ENCODE measurements at regions not wholly inside any gene's neighbourhood (a gene's known extent, or its start where the extent isn't known, plus 50 kb on each side); places are given as distances from the start of the nearest gene placed in this dataset.
A peak's percentile ranks its signal among the peaks of the same experiment; 100 is the strongest.

DNA sequence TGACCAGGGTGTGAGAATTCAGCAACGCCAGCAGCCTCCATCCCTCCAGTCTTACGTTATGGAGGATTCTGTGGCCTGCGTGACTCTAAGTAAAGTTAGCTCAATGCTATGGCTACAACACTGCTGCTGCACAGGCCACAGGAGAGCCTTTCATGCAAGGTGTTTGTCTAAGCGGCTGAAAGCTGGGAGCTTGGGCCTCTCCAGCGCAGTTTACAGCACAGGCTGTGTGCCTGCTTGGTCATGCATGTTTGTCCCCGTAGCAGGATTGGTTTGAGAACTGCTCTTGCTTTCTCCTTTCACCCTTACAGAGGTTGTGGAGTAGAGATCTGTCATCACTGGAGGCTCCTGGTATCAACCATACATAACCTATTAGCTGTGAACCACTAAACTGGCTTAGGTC lies 113.1 kb upstream of the TMCC3 start:
- Histone ChIP-seq H3K4me3 (ENCODE audit: low read length) (no peak overlapping the region), H3K4me1 (ENCODE audit: control insufficient read depth, insufficient read depth, low read length) (peaks cover 5% of the 10 kb centered on the region), H3K36me3 (ENCODE audit: control insufficient read depth, insufficient read depth, low read length) (no peaks in the 10 kb centered on the region), H3K27ac (ENCODE audit: low read length) (no peak overlapping the region), H3K27me3 (ENCODE audit: control insufficient read depth, insufficient read depth, low read length) (no peaks in the 10 kb centered on the region), H3K9me3 (ENCODE audit: control insufficient read depth, insufficient read depth, low read length) (no peaks in the 10 kb centered on the region)
- Mint-ChIP-seq H3K36me3 (no peaks in the 10 kb centered on the region), H3K27ac (peak overlapping the region in 1 of 2 donors; percentile 80), H3K4me1 (peaks cover 17 to 24% of the 10 kb centered on the region in 2 donors), H3K27me3 (ENCODE audit: low read depth in 2 of 2) (peaks cover 4 to 8% of the 10 kb centered on the region in 2 donors), H3K9me3 (no peaks in the 10 kb centered on the region), H3K4me3 (no peak overlapping the region)
- no peak for DNase-seq
- ATAC-seq, result no peak
- TF ChIP-seq, protein P1, sequence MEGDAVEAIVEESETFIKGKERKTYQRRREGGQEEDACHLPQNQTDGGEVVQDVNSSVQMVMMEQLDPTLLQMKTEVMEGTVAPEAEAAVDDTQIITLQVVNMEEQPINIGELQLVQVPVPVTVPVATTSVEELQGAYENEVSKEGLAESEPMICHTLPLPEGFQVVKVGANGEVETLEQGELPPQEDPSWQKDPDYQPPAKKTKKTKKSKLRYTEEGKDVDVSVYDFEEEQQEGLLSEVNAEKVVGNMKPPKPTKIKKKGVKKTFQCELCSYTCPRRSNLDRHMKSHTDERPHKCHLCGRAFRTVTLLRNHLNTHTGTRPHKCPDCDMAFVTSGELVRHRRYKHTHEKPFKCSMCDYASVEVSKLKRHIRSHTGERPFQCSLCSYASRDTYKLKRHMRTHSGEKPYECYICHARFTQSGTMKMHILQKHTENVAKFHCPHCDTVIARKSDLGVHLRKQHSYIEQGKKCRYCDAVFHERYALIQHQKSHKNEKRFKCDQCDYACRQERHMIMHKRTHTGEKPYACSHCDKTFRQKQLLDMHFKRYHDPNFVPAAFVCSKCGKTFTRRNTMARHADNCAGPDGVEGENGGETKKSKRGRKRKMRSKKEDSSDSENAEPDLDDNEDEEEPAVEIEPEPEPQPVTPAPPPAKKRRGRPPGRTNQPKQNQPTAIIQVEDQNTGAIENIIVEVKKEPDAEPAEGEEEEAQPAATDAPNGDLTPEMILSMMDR (IDR thresholded peaks at IDR 0.05), result no peak
- intact Hi-C loops (cut with micrococcal nuclease), result loop anchor here (5.0 kb wide), 1 partner anchor 626 kb away; no protein-coding TSS in a partner anchor
- 92% methylated on average over 6 of the region's 6 CpGs for WGBS (ENCODE audit: insufficient coverage)

GRCh38 chr12:94762943-94763342 lies 112.6 kb upstream of the TMCC3 start:
- H3K36me3 Mint-ChIP-seq, result no peaks in the 10 kb centered on the region
- DNase-seq (no peak), ATAC-seq (peak in 1 of 3 donors; percentile 31)
- H3K4me3 ChIP-seq (ENCODE audit: low read length), result no peak overlapping the region
- H3K27me3 ChIP-seq (ENCODE audit: control insufficient read depth, insufficient read depth, low read length), result no peaks in the 10 kb centered on the region
- WGBS (ENCODE audit: insufficient coverage), result 77% methylated on average over 3 of the region's 3 CpGs
- no peaks in the 10 kb centered on the region for H3K9me3 ChIP-seq (ENCODE audit: control insufficient read depth, insufficient read depth, low read length)
- H3K27ac ChIP-seq (ENCODE audit: low read length), result no peak overlapping the region
- intact Hi-C loops (cut with micrococcal nuclease), result loop anchor here (5.0 kb wide), 1 partner anchor 626 kb away; no protein-coding TSS in a partner anchor
- H3K4me3 Mint-ChIP-seq, result peak overlapping the region; percentile 59
- no peaks in the 10 kb centered on the region for H3K36me3 ChIP-seq (ENCODE audit: control insufficient read depth, insufficient read depth, low read length)
- TF ChIP-seq, protein P1 (IDR thresholded peaks at IDR 0.05), result no peak
- H3K27ac Mint-ChIP-seq, result peak overlapping the region; percentile 74 to 80
- H3K9me3 Mint-ChIP-seq, result no peaks in the 10 kb centered on the region
- H3K4me1 ChIP-seq (ENCODE audit: control insufficient read depth, insufficient read depth, low read length), result peaks cover 5% of the 10 kb centered on the region
- peaks cover 17 to 23% of the 10 kb centered on the region in 2 donors for H3K4me1 Mint-ChIP-seq
- H3K27me3 Mint-ChIP-seq (ENCODE audit: low read depth in 2 of 2), result peaks cover 0 to 7% of the 10 kb centered on the region in 2 donors

- Mint-ChIP-seq H3K4me3 (peak overlapping the region; percentile 59), H3K27ac (peak overlapping the region; percentile 74 to 80), H3K4me1 (peaks cover 17 to 23% of the 10 kb centered on the region in 2 donors), H3K27me3 (ENCODE audit: low read depth in 2 of 2) (peaks cover 0 to 7% of the 10 kb centered on the region in 2 donors), H3K9me3 (no peaks in the 10 kb centered on the region), H3K36me3 (no peaks in the 10 kb centered on the region)
- 22% methylated on average over 2 of the region's 4 CpGs for WGBS (ENCODE audit: insufficient coverage)
- H3K9me3 ChIP-seq (ENCODE audit: control insufficient read depth, insufficient read depth, low read length), result no peaks in the 10 kb centered on the region
- intact Hi-C loops (cut with micrococcal nuclease), result loop anchor here (5.0 kb wide), 1 partner anchor 625 kb away; no protein-coding TSS in a partner anchor
- peak; percentile 50 to 58 (median 52) for ATAC-seq
- H3K27ac ChIP-seq (ENCODE audit: low read length), result no peak overlapping the region
- no peak for DNase-seq
- H3K4me3 ChIP-seq (ENCODE audit: low read length), result no peak overlapping the region
- TF ChIP-seq, protein P1 (IDR thresholded peaks at IDR 0.05), result no peak
- peaks cover 5% of the 10 kb centered on the region for H3K4me1 ChIP-seq (ENCODE audit: control insufficient read depth, insufficient read depth, low read length)
- H3K36me3 ChIP-seq (ENCODE audit: control insufficient read depth, insufficient read depth, low read length), result no peaks in the 10 kb centered on the region
- H3K27me3 ChIP-seq (ENCODE audit: control insufficient read depth, insufficient read depth, low read length), result no peaks in the 10 kb centered on the region
These were observed 112.0 kb upstream of the TMCC3 start for GRCh38 chr12:94762259-94762942.
